CD8-positive, alpha-beta memory T cell (primary cell): ENCODE measurements at regions not wholly inside any gene's neighbourhood (a gene's known extent, or its start where the extent isn't known, plus 50 kb on each side); places are given as distances from the start of the nearest gene placed in this dataset.
"Not testable (repeated sequence)": the region's sequence is repeated elsewhere in the genome, so short reads cannot be mapped to it uniquely, and the experiment has no call there.

ENCODE experiments used
- CTCF ChIA-PET: fragments of 350-600 bp; sonication (Branson Sonifier 250); formaldehyde crosslinking; loops from one replicate; lab custom pipeline; 2021; ENCODE audit warnings: antibody characterized with exemption; lab: Charles Lee
- POLR2A ChIA-PET: fragments of 350-600 bp; sonication (Branson Sonifier 250); formaldehyde crosslinking; loops from one replicate; lab custom pipeline; 2021; ENCODE audit warnings: antibody characterized with exemption; lab: Charles Lee
- DNase-seq, 5 donors: peaks; one replicate each; pipeline versions ENCODE4 v3.0.0 to v3.0.0-alpha.2; 2020 to 2022; ENCODE audit warnings: mixed read lengths in 1 of 5
- H3K27ac ChIP-seq: one replicate; pipeline ENCODE4 v1.7.0; 2013; ENCODE audit warnings: low read depth, mild to moderate bottlenecking, low read length, moderate library complexity
- H3K27me3 ChIP-seq: 2 replicates; pipeline ENCODE4 v1.7.0; 2013; ENCODE audit warnings: low read length, mild to moderate bottlenecking; ENCODE audit not compliant: insufficient read depth, poor library complexity, severe bottlenecking
- H3K36me3 ChIP-seq: 2 replicates; pipeline ENCODE4 v1.7.0; 2013; ENCODE audit warnings: mild to moderate bottlenecking, low read length, moderate library complexity; ENCODE audit not compliant: insufficient read depth
- H3K4me1 ChIP-seq: 2 replicates; pipeline ENCODE4 v1.7.0; 2013; ENCODE audit warnings: mild to moderate bottlenecking, low read length, moderate library complexity; ENCODE audit not compliant: insufficient read depth
- H3K4me3 ChIP-seq: 2 replicates; pipeline ENCODE4 v1.7.0; 2013; ENCODE audit warnings: mild to moderate bottlenecking, low read length
- H3K9me3 ChIP-seq: 2 replicates; pipeline ENCODE4 v1.7.0; 2013; ENCODE audit warnings: mild to moderate bottlenecking, low read length
- H3K27ac Mint-ChIP-seq, 8 donors: one replicate each; pipeline ENCODE4 v1.8.0; 2020 to 2021; ENCODE audit warnings: mixed read lengths in 8 of 8, mild to moderate bottlenecking in 6 of 8, inconsistent platforms in 3 of 8, moderate library complexity in 3 of 8
- H3K27me3 Mint-ChIP-seq, 2 donors: one replicate each; pipeline ENCODE4 v1.8.0; 2020 to 2021; ENCODE audit warnings: mixed read lengths in 2 of 2, mild to moderate bottlenecking in 1 of 2, moderate library complexity in 1 of 2
- H3K36me3 Mint-ChIP-seq, 3 donors: one replicate each; pipeline ENCODE4 v1.8.0; 2020 to 2021; ENCODE audit warnings: mixed read lengths in 3 of 3, inconsistent platforms in 1 of 3, mild to moderate bottlenecking in 1 of 3
- H3K4me1 Mint-ChIP-seq, 3 donors: one replicate each; pipeline ENCODE4 v1.8.0; 2020 to 2021; ENCODE audit warnings: mixed read lengths in 3 of 3, inconsistent platforms in 1 of 3, mild to moderate bottlenecking in 1 of 3
- H3K4me3 Mint-ChIP-seq, 7 donors: one replicate each; pipeline ENCODE4 v1.8.0; 2020 to 2021; ENCODE audit warnings: mixed read lengths in 7 of 7, mild to moderate bottlenecking in 6 of 7, moderate library complexity in 4 of 7, inconsistent platforms in 2 of 7
- H3K9me3 Mint-ChIP-seq, 5 donors: one replicate each; pipeline ENCODE4 v1.8.0; 2020 to 2022; ENCODE audit warnings: mixed read lengths in 5 of 5, mild to moderate bottlenecking in 3 of 5, moderate library complexity in 2 of 5, inconsistent platforms in 1 of 5

- POLR2A ChIA-PET = no interaction called here
- peaks cover 0 to 13% of the 10 kb centered on the region in 2 donors for H3K27me3 Mint-ChIP-seq
- no peaks in the 10 kb centered on the region for H3K27me3 ChIP-seq
Measured at GRCh38 chr6:16045238-16045637, 83.6 kb upstream of the MYLIP start.

GRCh38 chr6:16044211-16044643 is 84.7 kb upstream of the MYLIP start:
- H3K36me3 Mint-ChIP-seq = peaks cover 0 to 2% (median 0%) of the 10 kb centered on the region in 3 donors
- POLR2A ChIA-PET = no interaction called here
- H3K4me1 Mint-ChIP-seq = no peaks in the 10 kb centered on the region
- H3K36me3 ChIP-seq = no peaks in the 10 kb centered on the region
- CTCF ChIA-PET = no interaction called here
- no peak overlapping the region for H3K27ac Mint-ChIP-seq
- no peak overlapping the region for H3K27ac ChIP-seq
- DNase-seq = no peak
- H3K27me3 ChIP-seq = no peaks in the 10 kb centered on the region
- no peaks in the 10 kb centered on the region for H3K4me1 ChIP-seq
- H3K9me3 ChIP-seq = no peaks in the 10 kb centered on the region
- H3K9me3 Mint-ChIP-seq = peaks cover 0 to 4% (median 0%) of the 10 kb centered on the region in 5 donors
- H3K4me3 Mint-ChIP-seq = no peak overlapping the region
- H3K4me3 ChIP-seq = no peak overlapping the region
- H3K27me3 Mint-ChIP-seq = peaks cover 0 to 16% of the 10 kb centered on the region in 2 donors

More at GRCh38 chr6:16045238-16045637, 83.6 kb upstream of the MYLIP start:
- H3K36me3 ChIP-seq = no peaks in the 10 kb centered on the region
- H3K27ac ChIP-seq = no peak overlapping the region
- H3K27ac Mint-ChIP-seq = no peak overlapping the region
- H3K4me1 ChIP-seq = no peaks in the 10 kb centered on the region
- H3K36me3 Mint-ChIP-seq = peaks cover 0 to 4% (median 0%) of the 10 kb centered on the region in 3 donors
- no peak overlapping the region for H3K4me3 Mint-ChIP-seq
- CTCF ChIA-PET = no interaction called here
- no peak for DNase-seq
- no peak overlapping the region for H3K4me3 ChIP-seq
- no peaks in the 10 kb centered on the region for H3K9me3 Mint-ChIP-seq
- no peaks in the 10 kb centered on the region for H3K9me3 ChIP-seq
- H3K4me1 Mint-ChIP-seq = no peaks in the 10 kb centered on the region

GRCh38 chr6:16043171-16044135 is 85.4 kb upstream of the MYLIP start:
- no peaks in the 10 kb centered on the region for H3K36me3 ChIP-seq
- H3K27me3 Mint-ChIP-seq = peaks cover 2 to 21% of the 10 kb centered on the region in 2 donors

GRCh38 chr6:16042751-16043150 is 86.1 kb upstream of the MYLIP start:
- POLR2A ChIA-PET = no interaction called here
- no peaks in the 10 kb centered on the region for H3K9me3 ChIP-seq

More at GRCh38 chr6:16043171-16044135, 85.4 kb upstream of the MYLIP start:
- Histone ChIP-seq H3K4me3 (no peak overlapping the region), H3K27ac (no peak overlapping the region), H3K9me3 (no peaks in the 10 kb centered on the region), H3K4me1 (no peaks in the 10 kb centered on the region), H3K27me3 (no peaks in the 10 kb centered on the region)
- DNase-seq = no peak
- ChIA-PET CTCF (no interaction called here), POLR2A (no interaction called here)
- Mint-ChIP-seq H3K27ac (peak overlapping the region in 1 of 8 donors; percentile 2), H3K4me1 (no peaks in the 10 kb centered on the region), H3K9me3 (peaks cover 0 to 4% (median under 1%) of the 10 kb centered on the region in 5 donors), H3K36me3 (no peaks in the 10 kb centered on the region), H3K4me3 (no peak overlapping the region)

GRCh38 chr6:16041327-16041726 is 87.6 kb upstream of the MYLIP start:
- H3K4me1 ChIP-seq = no peaks in the 10 kb centered on the region
- H3K27ac ChIP-seq = no peak overlapping the region
- Mint-ChIP-seq H3K27ac (no peak overlapping the region), H3K4me1 (no peaks in the 10 kb centered on the region), H3K4me3 (no peak overlapping the region), H3K9me3 (peaks cover 0 to 10% (median 4%) of the 10 kb centered on the region in 5 donors), H3K27me3 (peaks cover 4 to 24% of the 10 kb centered on the region in 2 donors), H3K36me3 (peaks cover 0 to 5% (median 0%) of the 10 kb centered on the region in 3 donors)
- no peak for DNase-seq
- no peaks in the 10 kb centered on the region for H3K36me3 ChIP-seq
- H3K27me3 ChIP-seq = no peaks in the 10 kb centered on the region
- no peak overlapping the region for H3K4me3 ChIP-seq
- ChIA-PET POLR2A (no interaction called here), CTCF (no interaction called here)
- H3K9me3 ChIP-seq = no peaks in the 10 kb centered on the region

More at GRCh38 chr6:16042751-16043150, 86.1 kb upstream of the MYLIP start:
- no peaks in the 10 kb centered on the region for H3K4me1 ChIP-seq
- H3K4me3 ChIP-seq = no peak overlapping the region
- Mint-ChIP-seq H3K36me3 (peaks cover 0 to 5% (median 0%) of the 10 kb centered on the region in 3 donors), H3K27me3 (peaks cover 2 to 24% of the 10 kb centered on the region in 2 donors), H3K9me3 (peaks cover 0 to 10% (median 4%) of the 10 kb centered on the region in 5 donors), H3K4me3 (no peak overlapping the region), H3K4me1 (no peaks in the 10 kb centered on the region), H3K27ac (no peak overlapping the region)
- H3K27ac ChIP-seq = no peak overlapping the region
- DNase-seq = no peak
- no peaks in the 10 kb centered on the region for H3K36me3 ChIP-seq
- no peaks in the 10 kb centered on the region for H3K27me3 ChIP-seq
- CTCF ChIA-PET = no interaction called here

- Mint-ChIP-seq H3K9me3 (peaks cover 0 to 10% (median 4%) of the 10 kb centered on the region in 5 donors), H3K27ac (no peak overlapping the region), H3K4me1 (no peaks in the 10 kb centered on the region), H3K4me3 (no peak overlapping the region), H3K36me3 (peaks cover 0 to 5% (median 0%) of the 10 kb centered on the region in 3 donors), H3K27me3 (peaks cover 4 to 24% of the 10 kb centered on the region in 2 donors)
- Histone ChIP-seq H3K9me3 (no peaks in the 10 kb centered on the region), H3K27me3 (no peaks in the 10 kb centered on the region), H3K4me3 (no peak overlapping the region), H3K27ac (no peak overlapping the region), H3K4me1 (no peaks in the 10 kb centered on the region), H3K36me3 (no peaks in the 10 kb centered on the region)
- CTCF ChIA-PET = no interaction called here
- POLR2A ChIA-PET = no interaction called here
- no peak for DNase-seq
Measured at GRCh38 chr6:16040628-16040974, 88.3 kb upstream of the MYLIP start.

- not testable (repeated sequence) for H3K4me1 ChIP-seq
Measured at GRCh38 chr6:16039892-16040627, 88.8 kb upstream of the MYLIP start.

GRCh38 chr6:16038938-16039337 is 89.9 kb upstream of the MYLIP start:
- no peak for DNase-seq
- Mint-ChIP-seq H3K27ac (no peak overlapping the region), H3K4me1 (no peaks in the 10 kb centered on the region), H3K9me3 (peaks cover 0 to 10% (median 4%) of the 10 kb centered on the region in 5 donors), H3K4me3 (no peak overlapping the region), H3K36me3 (peaks cover 0 to 5% (median 0%) of the 10 kb centered on the region in 3 donors), H3K27me3 (peaks cover 6 to 24% of the 10 kb centered on the region in 2 donors)
- CTCF ChIA-PET = no interaction called here
- Histone ChIP-seq H3K9me3 (no peaks in the 10 kb centered on the region), H3K36me3 (no peaks in the 10 kb centered on the region), H3K4me1 (no peaks in the 10 kb centered on the region), H3K27ac (no peak overlapping the region), H3K4me3 (no peak overlapping the region), H3K27me3 (no peaks in the 10 kb centered on the region)
- POLR2A ChIA-PET = no interaction called here

More at GRCh38 chr6:16039892-16040627, 88.8 kb upstream of the MYLIP start:
- H3K9me3 ChIP-seq, H3K27ac ChIP-seq, H3K4me1 Mint-ChIP-seq, POLR2A ChIA-PET, H3K27ac Mint-ChIP-seq, H3K9me3 Mint-ChIP-seq, H3K4me3 Mint-ChIP-seq, DNase-seq, H3K36me3 ChIP-seq, H3K36me3 Mint-ChIP-seq, H3K4me3 ChIP-seq, H3K27me3 ChIP-seq, CTCF ChIA-PET: not testable (repeated sequence)
- peaks cover 4 to 24% of the 10 kb centered on the region in 2 donors for H3K27me3 Mint-ChIP-seq
